IPS DF 19.7 (cell line): ENCODE measurements at regions not wholly inside any gene's neighbourhood (a gene's known extent, or its start where the extent isn't known, plus 50 kb on each side); places are given as distances from the start of the nearest gene placed in this dataset.

Experiments
- DNase-seq: peaks from one replicate; pipeline ENCODE4 v3.0.0-alpha.2; 2013; ENCODE audit warnings: low read depth, low spot score

GRCh38 chr13:107252428-107252827 is 684.5 kb upstream of the ARGLU1 start:
- DNase-seq = no peak

- no peak for DNase-seq
Observed at GRCh38 chr13:107252021-107252420, 684.1 kb upstream of the ARGLU1 start.

GRCh38 chr13:107251341-107251740 is 683.4 kb upstream of the ARGLU1 start:
- no peak for DNase-seq

- DNase-seq = no peak
Observed at GRCh38 chr13:107250628-107251027, 682.7 kb upstream of the ARGLU1 start.

GRCh38 chr13:107244241-107244640 is 676.3 kb upstream of the ARGLU1 start:
- DNase-seq = no peak

GRCh38 chr13:107242138-107242537 is 674.2 kb upstream of the ARGLU1 start:
- no peak for DNase-seq

- no peak for DNase-seq
Observed at GRCh38 chr13:107241381-107241780, 673.4 kb upstream of the ARGLU1 start.

- DNase-seq = no peak
Observed at GRCh38 chr13:107239213-107239612, 671.3 kb upstream of the ARGLU1 start.

- no peak for DNase-seq
Observed at GRCh38 chr13:107238262-107238981, 670.5 kb upstream of the ARGLU1 start.

- no peak for DNase-seq
Observed at GRCh38 chr13:107234319-107235073, 666.6 kb upstream of the ARGLU1 start.

GRCh38 chr13:107233541-107233940 is 665.6 kb upstream of the ARGLU1 start:
- DNase-seq = no peak

GRCh38 chr13:107231944-107232343 is 664.0 kb upstream of the ARGLU1 start:
- no peak for DNase-seq

GRCh38 chr13:107223867-107224266 is 655.9 kb upstream of the ARGLU1 start:
- DNase-seq = no peak

GRCh38 chr13:107222597-107222996 is 654.7 kb upstream of the ARGLU1 start:
- no peak for DNase-seq

GRCh38 chr13:107220245-107220644 is 652.3 kb upstream of the ARGLU1 start:
- no peak for DNase-seq

- no peak for DNase-seq
Observed at GRCh38 chr13:107217251-107217650, 649.3 kb upstream of the ARGLU1 start.

GRCh38 chr13:107216046-107216755 is 648.3 kb upstream of the ARGLU1 start:
- DNase-seq = no peak

GRCh38 chr13:107211073-107211472 is 643.1 kb upstream of the ARGLU1 start:
- no peak for DNase-seq

GRCh38 chr13:107210723-107211030 is 642.7 kb upstream of the ARGLU1 start:
- no peak for DNase-seq

GRCh38 chr13:107209824-107210722 is 642.1 kb upstream of the ARGLU1 start:
- DNase-seq = no peak

- DNase-seq = no peak
Observed at GRCh38 chr13:107208889-107209288, 641.0 kb upstream of the ARGLU1 start.
